GM12878 (cell line): ENCODE measurements at regions not wholly inside any gene's neighbourhood (a gene's known extent, or its start where the extent isn't known, plus 50 kb on each side); places are given as distances from the start of the nearest gene placed in this dataset.

Experiments used
- ATAC-seq: fragments of 200-7000 bp; cut with Tn5 transposase; 3 replicates; pipeline ENCODE4 v1.9.1; 2020; ENCODE audit warnings: mild to moderate bottlenecking, moderate library complexity
- BruUV-seq: library from RNA; stranded (reverse); fragments of 400-500 nt; replicated peaks from 2 replicates; lab custom pipeline; 2021; lab: Mats Ljungman, UMichigan
- CTCF ChIA-PET: fragments of 300-600 bp; sonication (Branson Sonifier 250); formaldehyde crosslinking; extraction: SDS; loops from one replicate; lab custom pipeline; 2021; ENCODE audit warnings: inconsistent platforms; lab: Yijun Ruan, JAX
- POLR2A ChIA-PET: fragments of 350-600 bp; formaldehyde crosslinking; extraction: SDS; loops from one replicate; lab custom pipeline; 2021; ENCODE audit warnings: inconsistent platforms; lab: Charles Lee
- RAD21 ChIA-PET: fragments of 300-600 bp; sonication (Branson Sonifier 250); formaldehyde crosslinking; loops from one replicate; lab custom pipeline; 2023; ENCODE audit warnings: antibody characterized with exemption; ENCODE audit not compliant: unreplicated experiment; lab: Charles Lee
- SMC1A ChIA-PET: fragments of 300-600 bp; sonication (Branson Sonifier 250); formaldehyde crosslinking; loops from one replicate; lab custom pipeline; 2023; ENCODE audit not compliant: unreplicated experiment, uncharacterized antibody; lab: Charles Lee
- DNase-seq: peaks from one replicate; pipeline ENCODE4 v3.0.0-alpha.2; 2011; ENCODE audit warnings: low read depth, low spot score
- FAIRE-seq: peaks from 3 replicates; lab custom pipeline; 2011; peaks lifted over from hg19 to GRCh38; lab: Jason Lieb, UNC
- H2AFZ ChIP-seq: 2 replicates; pipeline ENCODE4 v1.6.0; 2011; ENCODE audit warnings: low read depth, low read length, control low read depth; ENCODE audit not compliant: control insufficient read depth
- H3K27ac ChIP-seq: 2 replicates; pipeline ENCODE4 v1.5.1; 2011; ENCODE audit warnings: control low read depth; ENCODE audit not compliant: control insufficient read depth, insufficient read depth
- H3K27me3 ChIP-seq, 2 experiments: replicated peaks in 1 of 2; 2 replicates each; pipeline versions ENCODE4 v1.6.0 to v1.6.1; 2011; ENCODE audit warnings: low read length in 1 of 2; ENCODE audit not compliant: control insufficient read depth in 2 of 2, insufficient read depth in 2 of 2
- H3K36me3 ChIP-seq, 2 experiments: 2 replicates each; pipeline ENCODE4 v1.5.1; 2011; ENCODE audit warnings: low read length in 1 of 2; ENCODE audit not compliant: control insufficient read depth in 2 of 2, insufficient read depth in 2 of 2
- H3K4me1 ChIP-seq: 2 replicates; pipeline ENCODE4 v1.6.1; 2011; ENCODE audit warnings: mild to moderate bottlenecking, low read length, moderate library complexity, mixed read lengths; ENCODE audit not compliant: control insufficient read depth, insufficient read depth
- H3K4me2 ChIP-seq: 2 replicates; pipeline ENCODE4 v1.6.0; 2011; ENCODE audit warnings: control low read depth; ENCODE audit not compliant: control insufficient read depth, insufficient read depth
- H3K4me3 ChIP-seq: fragments of 200-600 bp; sonication (generic); 2 replicates; pipeline ENCODE4 v1.5.1; 2016
- H3K79me2 ChIP-seq: 2 replicates; pipeline ENCODE4 v1.6.0; 2011; ENCODE audit warnings: low read length; ENCODE audit not compliant: control insufficient read depth, insufficient read depth
- H3K9ac ChIP-seq: 2 replicates; pipeline ENCODE4 v1.8.0; 2011; ENCODE audit warnings: low read length, control low read depth, mixed read lengths; ENCODE audit not compliant: control insufficient read depth, insufficient read depth
- H3K9me3 ChIP-seq: replicated peaks from 3 replicates; pipeline ENCODE4 v1.5.1; 2011; ENCODE audit warnings: mild to moderate bottlenecking, low read length; ENCODE audit not compliant: control insufficient read depth, insufficient read depth
- H4K20me1 ChIP-seq: 2 replicates; pipeline ENCODE4 v1.6.0; 2011; ENCODE audit not compliant: control insufficient read depth, insufficient read depth
- ATF7 ChIP-seq: fragments of 450-650 bp; IDR thresholded peaks from 2 replicates; pipeline ENCODE4 v1.6.1; 2016; ENCODE audit warnings: low read depth, mild to moderate bottlenecking
- GABPA ChIP-seq: IDR thresholded peaks from 2 replicates; pipeline ENCODE4 v1.6.1; 2014; ENCODE audit warnings: antibody characterized with exemption, low read depth, mild to moderate bottlenecking, inconsistent platforms
- IKZF2 ChIP-seq, 2 experiments: fragments of 450-650 bp; IDR thresholded peaks; 2 replicates each; pipeline ENCODE4 v1.6.1; 2017; ENCODE audit warnings: mild to moderate bottlenecking in 2 of 2, moderate library complexity in 2 of 2
- JUND ChIP-seq: IDR thresholded peaks from 2 replicates; pipeline ENCODE4 v1.6.1; 2012; ENCODE audit warnings: low read depth, mild to moderate bottlenecking, low read length, improper control_type of control experiment, moderate library complexity
- KLF5 ChIP-seq: fragments of 450-650 bp; IDR thresholded peaks from 2 replicates; pipeline ENCODE4 v1.6.1; 2014; ENCODE audit warnings: mild to moderate bottlenecking; ENCODE audit not compliant: partially characterized antibody
- MAX ChIP-seq: IDR thresholded peaks from 2 replicates; pipeline ENCODE4 v1.6.1; 2012; ENCODE audit warnings: low read depth, low read length, improper control_type of control experiment
- NFYA ChIP-seq: IDR thresholded peaks from 2 replicates; pipeline ENCODE4 v1.6.1; 2011; ENCODE audit warnings: low read depth, mild to moderate bottlenecking, low read length, improper control_type of control experiment, borderline replicate concordance
- SP1 ChIP-seq: IDR thresholded peaks from one replicate; pipeline ENCODE4 v1.6.1; 2011; ENCODE audit warnings: low read depth, low read length
- STAT3 ChIP-seq: IDR thresholded peaks from 2 replicates; pipeline ENCODE4 v1.6.1; 2011; ENCODE audit warnings: low read depth, low read length, improper control_type of control experiment
- ZNF207 ChIP-seq: fragments of 450-650 bp; IDR thresholded peaks from 2 replicates; pipeline ENCODE4 v1.6.1; 2014; ENCODE audit warnings: antibody characterized with exemption, mild to moderate bottlenecking, borderline replicate concordance
- WGBS: methylation state at CpG from one replicate; pipeline ENCODE4 v1.1.6; 2016; ENCODE audit warnings: low lambda C conversion rate; ENCODE audit not compliant: insufficient replicate concordance, insufficient coverage; ENCODE audit errors: missing lambda C conversion rate; 5-methylcytosine and 5-hydroxymethylcytosine counted together
- in situ Hi-C: fragments of 300-500 bp; cut with MboI; formaldehyde crosslinking; loops from 9 replicates; pipeline ENCODE4 v1.14.3; 2018; ENCODE audit warnings: mixed read lengths
- intact Hi-C: fragments of 100-400 bp; cut with micrococcal nuclease; formaldehyde crosslinking; loops from one replicate; pipeline ENCODE4 v1.14.2; 2022; ENCODE audit not compliant: unreplicated experiment
- TF ChIP-seq, protein P1 (sequence below): fragments of 150-350 bp; IDR thresholded peaks from 2 replicates; pipeline ENCODE4 v1.6.1; 2014; ENCODE audit warnings: mild to moderate bottlenecking, low read depth, low read length
- TF ChIP-seq, protein P2 (sequence below): IDR thresholded peaks from 2 replicates; pipeline ENCODE4 v1.6.1; 2011; ENCODE audit warnings: borderline replicate concordance, low read depth, mild to moderate bottlenecking, moderate library complexity, low read length; ENCODE audit not compliant: insufficient read depth, poor library complexity, severe bottlenecking
- TF ChIP-seq, protein P3 (sequence below): IDR thresholded peaks from 2 replicates; pipeline ENCODE4 v1.6.1; 2011; ENCODE audit warnings: borderline replicate concordance, low read depth, mild to moderate bottlenecking, moderate library complexity, mixed read lengths, low read length; ENCODE audit not compliant: insufficient read depth; ENCODE audit errors: extremely low read length

GRCh38 chr5:61735995-61736394 lies 403.9 kb downstream of the ZSWIM6 start (continued):
- TF ChIP-seq, protein P1, sequence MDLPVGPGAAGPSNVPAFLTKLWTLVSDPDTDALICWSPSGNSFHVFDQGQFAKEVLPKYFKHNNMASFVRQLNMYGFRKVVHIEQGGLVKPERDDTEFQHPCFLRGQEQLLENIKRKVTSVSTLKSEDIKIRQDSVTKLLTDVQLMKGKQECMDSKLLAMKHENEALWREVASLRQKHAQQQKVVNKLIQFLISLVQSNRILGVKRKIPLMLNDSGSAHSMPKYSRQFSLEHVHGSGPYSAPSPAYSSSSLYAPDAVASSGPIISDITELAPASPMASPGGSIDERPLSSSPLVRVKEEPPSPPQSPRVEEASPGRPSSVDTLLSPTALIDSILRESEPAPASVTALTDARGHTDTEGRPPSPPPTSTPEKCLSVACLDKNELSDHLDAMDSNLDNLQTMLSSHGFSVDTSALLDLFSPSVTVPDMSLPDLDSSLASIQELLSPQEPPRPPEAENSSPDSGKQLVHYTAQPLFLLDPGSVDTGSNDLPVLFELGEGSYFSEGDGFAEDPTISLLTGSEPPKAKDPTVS = no peak
- no peak for TF ChIP-seq NFYA
- no peak for TF ChIP-seq GABPA
- no peak for TF ChIP-seq JUND
- no peak for TF ChIP-seq MAX
- no peak for TF ChIP-seq ATF7

DNA sequence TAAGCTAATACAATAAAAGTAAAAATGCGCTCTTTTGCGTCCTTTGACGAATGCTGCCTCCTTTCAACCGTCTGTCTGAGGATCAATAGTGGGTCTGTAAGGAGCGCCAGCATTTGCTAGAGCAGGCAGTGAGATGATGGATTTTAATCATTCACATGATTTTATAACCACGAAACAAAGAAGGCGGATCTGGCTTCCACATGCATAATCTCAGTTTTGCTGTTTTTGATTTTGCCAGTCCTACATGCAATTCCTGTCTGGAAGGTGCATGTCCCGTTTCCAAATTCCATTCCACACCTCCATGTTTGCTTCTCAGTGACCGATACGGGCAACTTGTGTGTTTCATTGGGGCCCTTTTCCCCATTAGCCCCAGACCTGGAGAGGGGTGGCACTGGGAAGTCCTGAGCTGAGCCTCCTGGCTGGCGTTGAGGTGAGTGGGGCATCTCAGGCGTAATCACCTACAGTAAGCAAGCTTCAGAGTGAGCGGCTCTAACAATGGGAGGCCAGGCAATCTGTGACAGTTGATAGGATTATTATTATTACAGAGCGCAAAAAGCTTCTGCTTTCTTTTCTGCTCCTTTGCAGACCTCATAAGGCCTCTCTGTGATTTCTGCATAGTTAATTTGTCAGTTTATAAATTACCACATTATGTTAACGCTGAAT lies 405.4 kb downstream of the ZSWIM6 start:
- no peaks in the 10 kb centered on the region for H3K79me2 ChIP-seq
- FAIRE-seq (no peak), ATAC-seq (no peak), DNase-seq (no peak)
- no peaks in the 10 kb centered on the region for H4K20me1 ChIP-seq
- no peaks in the 10 kb centered on the region for H3K36me3 ChIP-seq
- intact Hi-C loops (no loop called here), in situ Hi-C loops (no loop called here)
- no peak overlapping the region for H3K4me3 ChIP-seq
- no peak overlapping the region for H3K27ac ChIP-seq
- RAD21 ChIA-PET = no interaction called here
- POLR2A ChIA-PET = no interaction called here
- H3K9me3 ChIP-seq = no peaks in the 10 kb centered on the region
- SMC1A ChIA-PET = no interaction called here
- WGBS = 57% methylated on average over 15 of the region's 15 CpGs
- BruUV-seq = no TSS peak
- no peak overlapping the region for H3K4me2 ChIP-seq
- CTCF ChIA-PET = no interaction called here
- H3K9ac ChIP-seq = no peak overlapping the region
- H2AFZ ChIP-seq = no peak overlapping the region
- no peaks in the 10 kb centered on the region for H3K4me1 ChIP-seq
- TF ChIP-seq IKZF2 (IDR thresholded peaks at IDR 0.05) = no peak
- TF ChIP-seq KLF5 = no peak
- no peak for TF ChIP-seq SP1
- no peak for TF ChIP-seq ZNF207
- TF ChIP-seq, protein P2, sequence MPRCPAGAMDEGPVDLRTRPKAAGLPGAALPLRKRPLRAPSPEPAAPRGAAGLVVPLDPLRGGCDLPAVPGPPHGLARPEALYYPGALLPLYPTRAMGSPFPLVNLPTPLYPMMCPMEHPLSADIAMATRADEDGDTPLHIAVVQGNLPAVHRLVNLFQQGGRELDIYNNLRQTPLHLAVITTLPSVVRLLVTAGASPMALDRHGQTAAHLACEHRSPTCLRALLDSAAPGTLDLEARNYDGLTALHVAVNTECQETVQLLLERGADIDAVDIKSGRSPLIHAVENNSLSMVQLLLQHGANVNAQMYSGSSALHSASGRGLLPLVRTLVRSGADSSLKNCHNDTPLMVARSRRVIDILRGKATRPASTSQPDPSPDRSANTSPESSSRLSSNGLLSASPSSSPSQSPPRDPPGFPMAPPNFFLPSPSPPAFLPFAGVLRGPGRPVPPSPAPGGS = no peak
- TF ChIP-seq STAT3 = no peak
- TF ChIP-seq, protein P3, sequence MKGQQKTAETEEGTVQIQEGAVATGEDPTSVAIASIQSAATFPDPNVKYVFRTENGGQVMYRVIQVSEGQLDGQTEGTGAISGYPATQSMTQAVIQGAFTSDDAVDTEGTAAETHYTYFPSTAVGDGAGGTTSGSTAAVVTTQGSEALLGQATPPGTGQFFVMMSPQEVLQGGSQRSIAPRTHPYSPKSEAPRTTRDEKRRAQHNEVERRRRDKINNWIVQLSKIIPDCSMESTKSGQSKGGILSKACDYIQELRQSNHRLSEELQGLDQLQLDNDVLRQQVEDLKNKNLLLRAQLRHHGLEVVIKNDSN = no peak
- H3K27me3 ChIP-seq = peaks cover 0 to 1% of the 10 kb centered on the region in 2 experiments; a peak in 1 of 4 replicates
